Keratinocyte (primary cell): ENCODE measurements at regions not wholly inside any gene's neighbourhood (a gene's known extent, or its start where the extent isn't known, plus 50 kb on each side); places are given as distances from the start of the nearest gene placed in this dataset.

Experiments
- CTCF ChIP-seq, 3 experiments: IDR thresholded peaks in 1 of 3; conservative IDR thresholded peaks in 1 of 3; optimal IDR thresholded peaks in 1 of 3; 2 replicates in 2 of 3; 3 replicates in 1 of 3; pipeline versions ENCODE3 to v1.5.1; 2011; ENCODE audit warnings: low read length in 3 of 3, mild to moderate bottlenecking in 3 of 3, moderate library complexity in 2 of 3, control low read depth in 1 of 3, inconsistent platforms in 1 of 3; ENCODE audit not compliant: insufficient read depth in 2 of 3; ENCODE audit errors: extremely low read depth in 1 of 3
- EZH2 ChIP-seq: IDR thresholded peaks from one replicate; pipeline ENCODE4 v1.6.1; 2012; ENCODE audit warnings: inconsistent platforms, mild to moderate bottlenecking, low read length, moderate library complexity

GRCh38 chr2:61636686-61637085 is 98.5 kb upstream of the XPO1 start:
- TF ChIP-seq CTCF (optimal IDR thresholded peaks at IDR 0.05 in 1 of 3, IDR thresholded peaks at IDR 0.05 in 1 of 3, conservative IDR thresholded peaks at IDR 0.05 in 1 of 3; ENCODE audit: extremely low read depth in 1 of 3, insufficient read depth in 2 of 3, low read length in 3 of 3) (no peak), EZH2 (no peak)
